ENCODE measurements at regions not wholly inside any gene's neighbourhood (a gene's known extent, or its start where the extent isn't known, plus 50 kb on each side); places are given as distances from the start of the nearest gene placed in this dataset.

- TF ChIP-seq CTCF (IDR thresholded peaks at IDR 0.05) (no peak), POLR2A (IDR thresholded peaks at IDR 0.05) (no peak), POLR2AphosphoS5 (IDR thresholded peaks at IDR 0.05; ENCODE audit: insufficient read depth in 1 of 2, low read depth in 1 of 2) (no peak)
- H3K4me1 ChIP-seq: no peaks in the 10 kb centered on the region
- no peaks in the 10 kb centered on the region for H3K27me3 ChIP-seq
- no peak overlapping the region for H3K4me3 ChIP-seq
- no peaks in the 10 kb centered on the region for H3K36me3 ChIP-seq
- DNase-seq (ENCODE audit: extremely low spot score in 2 of 2): no peak
- intact Hi-C loops (cut with DNase I): no loop called here
- no peaks in the 10 kb centered on the region for H3K9me3 ChIP-seq
- H3K27ac ChIP-seq: no peak overlapping the region
Observed at GRCh38 chrX:20500949-20501348, 234.2 kb upstream of the RPS6KA3 start.

- intact Hi-C loops (cut with DNase I): no loop called here
- H3K4me3 ChIP-seq: no peak overlapping the region
- no peaks in the 10 kb centered on the region for H3K4me1 ChIP-seq
- no peaks in the 10 kb centered on the region for H3K36me3 ChIP-seq
- no peaks in the 10 kb centered on the region for H3K27me3 ChIP-seq
- no peak for TF ChIP-seq POLR2A (IDR thresholded peaks at IDR 0.05)
- no peak for TF ChIP-seq CTCF (IDR thresholded peaks at IDR 0.05)
- no peak for TF ChIP-seq POLR2AphosphoS5 (IDR thresholded peaks at IDR 0.05; ENCODE audit: insufficient read depth in 1 of 2, low read depth in 1 of 2)
- no peaks in the 10 kb centered on the region for H3K9me3 ChIP-seq
- DNase-seq (ENCODE audit: extremely low spot score in 2 of 2): no peak
- no peak overlapping the region for H3K27ac ChIP-seq
Observed at GRCh38 chrX:20500171-20500865, 233.6 kb upstream of the RPS6KA3 start.

GRCh38 chrX:20499763-20500162, 233.1 kb upstream of the RPS6KA3 start:
- TF ChIP-seq POLR2AphosphoS5 (IDR thresholded peaks at IDR 0.05; ENCODE audit: insufficient read depth in 1 of 2, low read depth in 1 of 2): no peak
- intact Hi-C loops (cut with DNase I): no loop called here

GRCh38 chrX:20498851-20499635, 232.3 kb upstream of the RPS6KA3 start:
- no peaks in the 10 kb centered on the region for H3K9me3 ChIP-seq
- no peak overlapping the region for H3K27ac ChIP-seq
- H3K27me3 ChIP-seq: no peaks in the 10 kb centered on the region
- no peak for TF ChIP-seq POLR2A (IDR thresholded peaks at IDR 0.05)
- TF ChIP-seq POLR2AphosphoS5 (IDR thresholded peaks at IDR 0.05; ENCODE audit: insufficient read depth in 1 of 2, low read depth in 1 of 2): no peak
- TF ChIP-seq CTCF (IDR thresholded peaks at IDR 0.05): no peak
- intact Hi-C loops (cut with DNase I): no loop called here
- H3K36me3 ChIP-seq: no peaks in the 10 kb centered on the region
- no peaks in the 10 kb centered on the region for H3K4me1 ChIP-seq
- no peak for DNase-seq (ENCODE audit: extremely low spot score in 2 of 2)
- no peak overlapping the region for H3K4me3 ChIP-seq

More at GRCh38 chrX:20499763-20500162, 233.1 kb upstream of the RPS6KA3 start:
- Histone ChIP-seq H3K27ac (no peak overlapping the region), H3K4me1 (no peaks in the 10 kb centered on the region), H3K4me3 (no peak overlapping the region), H3K9me3 (no peaks in the 10 kb centered on the region), H3K36me3 (no peaks in the 10 kb centered on the region), H3K27me3 (no peaks in the 10 kb centered on the region)
- no peak for DNase-seq (ENCODE audit: extremely low spot score in 2 of 2)

GRCh38 chrX:20495575-20495974, 228.9 kb upstream of the RPS6KA3 start:
- no peak for DNase-seq (ENCODE audit: extremely low spot score in 2 of 2)
- H3K4me3 ChIP-seq: no peak overlapping the region
- no peak for TF ChIP-seq CTCF (IDR thresholded peaks at IDR 0.05)
- TF ChIP-seq POLR2A (IDR thresholded peaks at IDR 0.05): no peak
- TF ChIP-seq POLR2AphosphoS5 (IDR thresholded peaks at IDR 0.05; ENCODE audit: insufficient read depth in 1 of 2, low read depth in 1 of 2): no peak
- no peaks in the 10 kb centered on the region for H3K36me3 ChIP-seq
- H3K4me1 ChIP-seq: no peaks in the 10 kb centered on the region
- no peaks in the 10 kb centered on the region for H3K27me3 ChIP-seq
- H3K9me3 ChIP-seq: no peaks in the 10 kb centered on the region
- intact Hi-C loops (cut with DNase I): no loop called here
- no peak overlapping the region for H3K27ac ChIP-seq
